ENCODE measurements at regions not wholly inside any gene's neighbourhood (a gene's known extent, or its start where the extent isn't known, plus 50 kb on each side); places are given as distances from the start of the nearest gene placed in this dataset.

DNA sequence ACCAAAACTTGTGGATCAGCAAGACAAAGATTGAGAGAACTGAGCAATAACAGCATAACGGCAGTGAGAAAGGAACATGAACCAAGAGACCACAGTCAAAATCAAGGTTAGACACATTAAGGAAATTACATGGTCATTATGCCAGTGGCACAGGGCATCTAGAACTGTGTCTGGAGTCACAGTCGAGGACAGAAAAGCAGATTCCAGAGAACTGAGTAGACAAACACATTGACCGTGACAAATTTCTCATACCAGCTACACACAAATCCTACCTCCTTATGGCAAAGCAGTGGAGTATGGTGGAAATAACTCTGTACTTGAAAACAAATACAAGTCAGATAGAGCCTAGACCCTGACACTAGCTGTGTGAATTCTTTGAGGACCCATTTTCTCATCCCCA, 367.3 kb downstream of the DUSP6 start:
- no peak for DNase-seq

- no peak for DNase-seq
These were observed 369.6 kb downstream of the DUSP6 start for GRCh38 chr12:88982694-88983093.

- no peak for DNase-seq
These were observed 375.2 kb downstream of the DUSP6 start for GRCh38 chr12:88977115-88977514.

DNA sequence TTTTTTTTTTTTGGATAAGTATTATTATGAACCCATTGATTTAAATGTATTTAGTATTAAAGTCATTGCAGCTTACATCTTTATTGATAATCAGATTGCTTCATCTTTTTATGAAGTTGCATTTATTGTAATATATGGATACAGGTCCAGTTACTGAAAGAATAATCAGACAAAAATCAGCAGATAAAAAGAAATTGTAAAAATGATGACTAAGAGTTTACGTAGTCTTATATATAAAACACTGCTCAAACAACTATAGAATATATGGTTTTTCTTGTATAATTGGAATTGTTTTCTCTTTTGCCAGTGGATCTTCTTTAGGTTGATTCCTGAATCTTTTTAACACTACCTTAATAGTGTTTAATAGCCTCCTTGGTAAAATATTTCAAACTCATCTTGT, 378.3 kb downstream of the DUSP6 start:
- no peak for DNase-seq

GRCh38 chr12:88970740-88971139, 381.6 kb downstream of the DUSP6 start:
- no peak for DNase-seq

DNA sequence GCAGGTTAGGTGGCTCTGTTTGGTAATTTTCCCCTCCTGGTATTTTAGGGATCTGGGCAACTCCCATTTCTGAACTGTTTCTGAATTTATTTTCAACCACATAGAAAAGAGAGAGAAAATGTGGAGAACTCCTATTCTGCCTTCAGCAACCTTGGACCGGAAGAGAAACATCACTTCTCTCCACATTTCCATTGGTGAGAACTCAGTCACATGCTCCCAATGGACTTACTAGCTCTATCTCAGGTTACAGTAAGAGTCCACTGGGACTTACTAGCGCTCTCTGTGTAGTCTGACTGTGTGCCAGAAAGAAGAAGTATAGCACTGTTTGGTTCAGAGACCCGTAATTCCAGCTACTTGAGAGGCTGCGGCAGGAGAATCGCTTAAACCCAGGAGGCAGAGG, 383.2 kb downstream of the DUSP6 start:
- no peak for DNase-seq

- no peak for DNase-seq
These were observed 380.1 kb upstream of the KITLG start for GRCh38 chr12:88960213-88960878.

DNA sequence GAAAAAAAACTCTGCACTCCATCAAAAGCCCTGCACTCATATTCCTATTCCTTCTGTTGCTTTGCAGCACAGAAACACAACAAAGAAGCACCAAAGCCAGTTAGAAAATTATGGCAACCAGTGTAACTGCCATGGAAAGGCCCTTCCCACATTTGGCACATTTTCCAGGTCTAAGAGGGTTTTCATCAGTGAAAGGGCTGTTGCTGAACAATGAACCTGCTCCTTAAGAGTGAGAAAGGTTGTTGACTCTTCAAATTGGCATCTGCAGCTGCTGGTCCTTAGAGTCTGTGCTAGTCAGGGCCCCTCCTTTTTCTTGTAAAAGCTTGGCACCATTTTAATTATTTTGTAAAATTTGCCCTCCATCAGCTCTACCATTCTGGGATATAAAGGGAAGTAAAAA, 378.7 kb upstream of the KITLG start:
- DNase-seq = no peak

DNA sequence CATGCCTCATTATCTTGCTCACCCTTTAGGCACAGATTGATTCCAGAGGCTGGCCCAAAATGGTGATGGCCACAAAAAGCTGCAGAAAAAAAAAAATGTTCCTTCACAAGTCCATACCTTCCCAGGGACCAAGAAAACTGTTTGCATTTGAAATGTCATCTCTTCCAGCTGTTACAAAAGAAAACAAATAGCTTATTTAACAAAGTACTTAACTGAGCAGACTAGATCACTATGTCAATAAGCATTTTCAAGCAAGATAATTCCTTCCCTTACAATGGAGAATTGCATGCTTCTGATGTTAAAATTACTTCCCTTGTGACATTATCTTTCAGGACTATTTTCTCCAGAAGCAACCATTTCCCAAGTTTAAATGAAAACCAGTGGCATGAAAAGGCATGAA, 377.9 kb upstream of the KITLG start:
- DNase-seq = no peak

- DNase-seq = no peak
These were observed 377.1 kb upstream of the KITLG start for GRCh38 chr12:88957358-88957757.

DNA sequence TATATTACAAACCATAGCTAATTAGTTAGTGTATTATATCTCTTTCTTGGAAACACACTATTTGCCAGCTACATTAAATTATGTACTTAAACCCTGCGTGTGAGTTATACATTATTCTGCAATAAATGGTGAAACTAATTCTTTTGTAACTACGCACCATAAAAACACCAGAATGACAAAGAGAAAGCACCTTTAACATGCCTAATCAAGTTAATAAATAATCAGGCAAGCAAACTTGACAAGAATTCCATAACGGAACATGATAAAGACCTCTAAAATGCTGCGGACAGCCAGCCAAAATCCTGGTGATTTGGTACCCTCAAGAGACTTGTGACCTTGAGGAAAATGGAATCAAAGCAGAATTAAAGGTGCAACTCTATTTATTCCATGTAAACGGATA, 375.3 kb upstream of the KITLG start:
- no peak for DNase-seq

DNA sequence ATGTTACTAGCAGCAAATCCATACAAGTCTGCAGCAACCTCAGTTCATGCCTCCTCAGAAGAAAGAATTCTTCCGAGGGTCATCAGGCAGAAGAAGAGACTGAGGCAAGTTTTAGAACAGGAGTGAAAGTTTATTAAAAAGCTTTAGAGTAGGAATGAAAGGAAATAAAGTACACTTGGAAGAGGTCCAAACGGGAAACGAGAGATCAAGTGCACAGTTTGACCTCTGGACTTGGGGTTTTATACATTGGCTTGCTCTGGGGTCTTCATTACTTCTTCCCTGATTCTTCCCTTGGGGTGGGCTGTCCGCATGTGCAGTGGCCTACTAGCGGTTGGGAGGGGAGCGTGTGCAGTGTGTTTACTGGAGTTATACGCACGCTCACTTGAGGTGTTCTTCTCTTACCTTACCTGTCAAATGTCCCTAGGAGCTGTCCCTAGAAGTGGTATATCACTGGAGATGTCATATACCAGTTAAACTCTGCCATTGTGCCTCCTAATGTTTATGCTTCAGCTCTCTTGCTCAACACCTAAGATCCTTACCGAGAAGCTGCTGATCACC, 372.8 kb upstream of the KITLG start:
- DNase-seq = no peak

GRCh38 chr12:88952562-88952942, 372.3 kb upstream of the KITLG start:
- no peak for DNase-seq

DNA sequence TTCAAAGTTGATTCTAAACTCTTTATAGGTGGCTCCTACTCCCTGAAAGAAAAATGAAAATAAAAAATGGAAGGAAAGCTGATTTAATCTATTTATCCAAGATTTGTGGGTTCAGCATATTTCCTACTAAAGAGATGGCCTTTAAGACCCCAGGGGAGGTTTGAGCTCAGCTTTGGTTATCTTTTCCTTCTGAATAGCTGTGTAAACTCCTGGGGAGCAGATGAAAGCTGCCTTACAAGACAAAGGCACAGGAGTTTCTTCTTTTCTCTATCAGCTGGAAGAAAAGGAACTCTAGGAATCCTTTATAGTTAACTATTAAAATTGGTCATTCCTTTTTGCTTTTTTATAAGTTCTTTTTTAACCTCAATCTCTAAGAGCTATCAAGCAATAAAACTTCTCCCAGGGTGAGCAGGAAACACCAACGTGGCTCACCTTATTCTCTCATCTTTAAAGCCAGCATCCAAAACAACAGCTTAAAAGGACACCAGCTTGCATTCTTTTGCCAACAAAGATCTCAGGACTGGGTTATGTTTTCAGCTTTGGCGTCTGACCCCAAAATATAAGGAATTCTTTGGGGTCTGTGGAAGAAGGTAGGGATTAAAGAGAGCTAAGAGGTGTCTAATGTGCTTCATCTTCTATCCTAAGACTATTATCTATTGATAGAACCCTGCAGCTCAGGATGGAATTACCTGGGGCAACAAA, 371.7 kb upstream of the KITLG start:
- DNase-seq = no peak

- DNase-seq = no peak
These were observed 370.9 kb upstream of the KITLG start for GRCh38 chr12:88951177-88951576.

- no peak for DNase-seq
These were observed 367.3 kb upstream of the KITLG start for GRCh38 chr12:88947486-88948043.

GRCh38 chr12:88946372-88946997, 366.2 kb upstream of the KITLG start:
- no peak for DNase-seq

GRCh38 chr12:88945051-88945732, 364.9 kb upstream of the KITLG start:
- no peak for DNase-seq

DNA sequence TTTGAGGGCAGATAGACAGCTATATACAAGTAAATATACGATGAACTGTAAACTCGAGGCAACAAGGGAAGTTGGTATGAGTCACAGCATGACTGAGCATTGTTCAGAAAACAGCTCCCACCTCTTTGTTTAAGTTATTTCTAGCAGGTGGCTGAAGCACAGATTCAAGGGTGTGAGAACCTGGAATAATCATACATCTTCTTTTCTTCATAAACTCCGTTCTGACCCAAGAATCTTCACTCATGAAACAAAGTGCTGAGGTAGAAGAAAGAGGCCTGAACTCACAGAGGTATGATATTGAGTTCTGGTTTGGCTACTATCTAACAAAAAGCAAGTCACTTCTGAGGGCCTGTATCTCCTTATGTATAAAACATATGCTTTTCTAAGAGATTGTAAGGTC, 364.1 kb upstream of the KITLG start:
- no peak for DNase-seq

DNA sequence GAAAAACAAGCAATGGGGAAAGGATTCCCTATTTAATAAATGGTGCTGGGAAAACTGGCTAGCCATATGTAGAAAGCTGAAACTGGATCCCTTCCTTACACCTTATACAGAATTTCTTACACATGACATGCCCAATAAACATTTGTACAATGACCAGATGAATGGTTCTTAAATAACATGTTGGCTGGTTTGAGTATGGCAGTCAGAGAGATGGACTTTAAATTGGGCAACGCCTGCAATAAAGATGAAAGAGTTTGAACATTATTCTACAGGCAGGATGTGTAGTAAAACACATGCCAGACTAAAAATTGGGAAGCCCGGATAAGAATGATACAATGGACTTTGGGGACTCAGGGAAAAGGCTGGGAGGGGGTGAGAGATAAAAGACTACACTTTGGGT, 360.6 kb upstream of the KITLG start:
- DNase-seq = no peak

- no peak for DNase-seq
These were observed 355.6 kb upstream of the KITLG start for GRCh38 chr12:88935856-88936255.

DNA sequence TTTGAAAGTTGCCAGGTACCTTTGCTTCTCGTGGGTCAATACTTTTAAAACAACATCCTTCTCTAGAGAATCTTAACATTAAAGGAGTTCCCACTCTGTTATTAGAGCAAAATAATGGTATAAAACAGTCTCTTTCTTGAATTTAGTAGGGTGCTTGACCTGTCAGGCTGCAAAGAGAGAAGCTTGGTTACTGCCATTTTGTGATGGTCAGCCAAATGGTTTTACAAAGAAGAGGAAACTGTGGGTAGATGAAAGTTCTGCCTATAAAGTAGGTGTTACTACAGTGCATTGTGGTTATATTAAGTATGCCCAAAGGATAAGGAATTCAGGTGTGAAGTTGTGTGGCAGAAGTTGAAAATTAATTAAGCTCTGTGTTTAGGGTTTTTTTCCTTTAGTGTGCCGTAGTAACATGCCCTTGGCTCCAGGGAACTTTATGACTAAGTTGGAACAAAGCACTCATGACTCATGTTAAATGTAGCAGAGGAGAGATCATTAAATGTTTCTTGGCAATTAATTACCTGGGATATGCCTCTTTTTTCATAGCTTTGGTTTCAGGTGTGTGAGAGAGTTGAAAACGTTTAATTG, 354.0 kb upstream of the KITLG start:
- DNase-seq = no peak

- DNase-seq = no peak
These were observed 352.2 kb upstream of the KITLG start for GRCh38 chr12:88932457-88932856.

Measured in GOT3 (cell line).